Left renal pelvis (tissue), 4 donors: ENCODE measurements at regions not wholly inside any gene's neighbourhood (a gene's known extent, or its start where the extent isn't known, plus 50 kb on each side); places are given as distances from the start of the nearest gene placed in this dataset.
"Not testable (repeated sequence)": the region's sequence is repeated elsewhere in the genome, so short reads cannot be mapped to it uniquely, and the experiment has no call there.

Experiments
- DNase-seq, 4 donors: peaks; one replicate each; pipeline ENCODE4 v3.0.0-alpha.2; 2013; ENCODE audit warnings: low read depth in 4 of 4, low spot score in 3 of 4

DNA sequence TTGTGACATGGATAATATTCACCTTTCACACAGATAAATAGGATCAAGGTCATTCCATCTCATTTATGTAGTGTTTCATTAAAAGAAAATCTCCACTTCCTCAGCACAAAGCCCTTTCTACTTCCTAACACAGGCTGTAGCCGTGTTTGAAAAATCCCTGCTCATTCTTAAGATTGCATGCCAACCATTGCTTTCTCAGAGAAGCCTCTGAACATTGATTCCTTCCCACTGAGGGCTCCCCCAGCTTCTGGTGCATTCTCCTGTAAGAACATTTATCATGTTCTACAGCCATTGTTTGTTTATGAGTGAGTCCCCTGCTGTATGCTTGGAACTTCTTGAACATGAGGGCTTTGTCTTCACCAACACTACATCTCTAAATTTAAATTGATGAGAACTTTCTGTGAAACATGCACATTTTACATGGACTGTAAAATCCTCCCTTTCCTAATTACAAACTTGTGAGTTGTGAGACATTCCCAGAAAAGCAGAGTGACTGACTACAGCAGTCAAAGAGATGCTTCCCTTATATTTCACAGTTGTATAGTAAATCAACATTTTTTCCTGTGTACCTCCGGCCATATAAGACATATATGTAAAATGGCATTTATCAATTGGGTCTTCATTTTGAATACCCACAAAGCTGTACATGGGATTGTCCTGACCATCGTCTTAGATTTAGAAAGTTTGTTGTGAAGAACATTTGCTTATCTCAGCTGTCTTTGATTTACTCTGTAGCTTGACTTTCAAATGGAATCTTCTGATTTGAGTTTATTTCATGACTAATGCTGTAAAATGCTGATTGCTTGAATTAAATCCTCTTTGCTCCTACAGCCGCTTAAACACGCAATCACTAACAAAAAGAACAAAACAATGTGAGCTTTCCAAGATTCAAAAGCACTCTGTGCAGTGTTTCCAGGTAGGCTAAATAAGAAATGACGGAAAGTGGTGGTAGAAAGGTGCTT is 600.5 kb upstream of the SLIT2 start:
- DNase-seq, result no peak

DNA sequence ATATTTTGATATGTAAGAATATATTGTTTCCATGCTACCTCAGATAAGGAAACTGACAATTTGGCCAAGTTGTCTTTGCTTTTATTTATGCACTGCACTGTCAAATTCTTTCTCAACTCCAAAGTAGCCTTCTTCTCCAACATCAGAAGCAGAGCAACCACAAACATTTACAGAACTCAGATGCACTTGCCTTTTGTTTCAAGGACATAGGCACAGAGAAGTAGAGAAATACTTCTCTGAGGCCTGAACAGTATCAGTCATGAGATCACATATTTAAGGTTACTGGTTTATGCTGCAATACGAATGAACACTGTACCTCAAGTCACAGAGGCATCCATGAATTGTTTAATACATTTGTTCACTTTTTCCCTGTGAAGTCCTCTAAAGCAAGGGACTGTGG is 606.1 kb upstream of the SLIT2 start:
- no peak for DNase-seq

DNA sequence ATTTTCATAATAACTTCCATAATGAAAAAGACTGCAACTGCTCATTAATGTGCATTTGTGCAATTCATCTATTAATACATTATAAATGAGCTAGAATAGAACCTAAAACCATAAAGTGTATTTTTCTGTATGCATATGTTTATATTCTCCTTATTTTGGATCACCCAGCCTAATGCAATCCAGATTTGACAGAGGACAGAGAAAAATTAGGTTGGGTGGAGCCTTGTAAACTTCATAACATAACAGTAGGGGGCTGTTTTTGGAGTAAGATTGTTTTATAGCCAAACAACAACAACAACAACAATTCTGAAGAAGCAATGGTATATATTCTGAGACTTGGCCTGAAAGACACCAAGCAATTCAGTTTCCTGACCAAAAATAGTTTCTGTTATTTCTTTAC is 615.3 kb upstream of the SLIT2 start:
- DNase-seq, result no peak

DNA sequence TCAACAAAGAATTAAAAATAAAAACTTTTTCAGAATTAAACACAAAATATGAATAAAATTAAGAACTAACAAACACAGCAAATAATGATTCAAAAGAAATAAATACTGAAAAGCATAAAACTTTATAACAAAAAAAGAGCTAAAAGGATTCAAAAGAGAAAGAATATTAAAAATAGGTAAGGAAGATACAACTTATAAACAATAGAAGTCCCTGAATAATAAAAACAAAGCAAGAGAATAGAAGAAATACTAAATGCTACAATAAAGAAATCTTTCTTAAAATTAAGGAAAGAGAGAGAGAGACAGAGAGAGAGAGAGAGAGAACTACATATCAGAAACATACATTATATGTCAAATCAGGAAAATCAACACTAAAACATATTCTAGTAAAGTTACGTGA is 619.9 kb upstream of the SLIT2 start:
- DNase-seq, result no peak

DNA sequence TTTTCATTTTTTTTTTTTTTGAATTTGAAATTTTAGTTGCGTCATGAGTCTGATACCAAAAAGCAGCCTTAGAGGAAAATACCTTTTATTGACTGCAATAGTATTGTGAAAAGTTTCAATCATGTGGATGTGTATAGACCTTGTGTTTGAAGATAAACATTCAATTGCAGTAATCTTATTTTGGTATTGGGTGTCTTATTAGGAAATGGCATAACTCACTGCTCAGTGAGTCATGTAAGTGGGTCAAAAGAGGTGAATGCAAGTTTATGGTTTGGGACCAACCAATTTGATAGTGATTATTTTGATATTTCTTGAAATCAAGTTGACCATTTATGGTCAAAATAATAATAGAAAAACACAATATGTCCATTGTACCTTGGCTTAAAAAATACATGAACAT is 627.8 kb upstream of the SLIT2 start:
- no peak for DNase-seq

DNA sequence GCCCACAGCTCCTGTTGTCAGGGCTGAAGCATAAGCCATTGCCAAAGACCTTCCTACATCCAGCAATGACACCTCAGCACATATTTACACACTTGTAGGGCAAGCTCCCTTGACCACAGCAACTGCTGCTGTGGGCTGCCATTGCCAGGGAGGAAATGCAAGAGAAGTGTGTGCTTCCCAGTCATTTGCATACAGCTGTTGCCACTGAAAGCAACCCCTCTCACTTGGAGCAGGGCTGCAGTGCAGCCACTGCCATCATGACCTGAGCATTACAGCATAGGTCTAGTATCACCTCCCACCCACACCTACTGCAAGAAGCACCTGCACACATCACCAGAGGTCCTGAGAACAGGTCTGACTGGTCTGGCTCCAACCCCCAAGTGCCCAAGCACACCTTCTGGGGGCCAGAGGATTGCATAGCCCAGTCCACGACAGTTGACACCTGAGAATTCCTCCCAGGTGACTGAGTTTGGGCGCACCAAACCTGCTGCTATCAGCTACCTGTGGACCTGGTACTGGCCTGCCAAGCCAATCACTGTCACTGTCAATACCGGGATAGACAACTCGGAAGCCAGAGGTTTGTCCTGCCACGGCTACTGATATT is 636.5 kb upstream of the SLIT2 start:
- DNase-seq, result no peak

DNA sequence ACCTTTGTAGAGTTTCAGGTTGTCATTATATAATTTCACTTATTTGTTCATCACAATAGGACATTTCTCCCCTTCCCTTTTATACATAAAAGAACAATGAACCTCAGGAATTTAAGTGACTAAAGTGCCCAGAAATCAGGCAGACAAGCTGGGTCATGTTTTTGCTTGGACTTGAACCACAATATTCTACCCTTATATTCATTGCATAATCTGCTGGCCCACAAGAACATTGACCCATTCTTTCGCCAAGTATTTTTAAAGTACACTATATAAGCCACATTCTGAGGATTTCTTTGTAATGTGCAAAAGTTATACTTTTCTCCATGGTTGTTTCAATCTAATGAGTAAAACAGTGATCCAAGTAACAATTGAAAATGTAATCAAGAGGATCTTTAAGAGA is 637.5 kb upstream of the SLIT2 start:
- no peak for DNase-seq

DNA sequence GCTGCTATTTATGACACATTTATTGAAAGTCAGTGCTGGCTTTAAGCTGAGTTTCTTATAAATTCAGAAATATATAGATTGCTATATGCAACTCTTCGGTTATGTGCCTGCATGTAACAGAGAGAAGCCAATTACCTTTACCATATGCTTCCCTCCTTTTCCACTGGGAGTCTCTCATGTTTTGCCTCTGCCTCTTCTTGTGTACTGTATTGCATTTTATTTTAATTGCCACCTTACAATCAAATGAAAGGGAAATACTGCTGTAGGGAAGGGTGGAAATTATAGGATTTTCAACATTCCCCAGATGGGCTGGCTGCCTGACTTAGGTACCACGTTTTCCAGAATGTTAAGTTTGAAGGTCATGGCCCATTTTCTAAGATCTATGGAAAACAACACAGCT is 655.4 kb upstream of the SLIT2 start:
- no peak for DNase-seq

DNA sequence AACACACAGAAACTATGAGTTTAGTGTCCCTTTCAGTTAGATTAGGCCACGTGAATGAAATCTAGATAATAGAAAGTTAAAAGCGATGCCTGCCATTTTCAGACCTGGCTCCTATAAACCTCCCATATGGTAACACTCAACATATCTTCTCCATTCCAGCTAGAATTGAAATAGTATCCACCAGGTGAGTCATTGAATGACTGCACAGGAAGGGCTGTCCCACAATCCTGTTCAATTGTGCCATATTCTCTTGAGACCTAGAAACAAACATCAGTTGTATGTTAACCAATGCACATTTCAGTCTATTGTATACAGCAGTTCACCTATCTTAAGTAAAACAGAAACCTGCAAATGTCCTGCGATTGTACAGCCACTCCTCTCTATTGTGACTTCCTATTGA is 659.3 kb upstream of the SLIT2 start:
- no peak for DNase-seq

DNA sequence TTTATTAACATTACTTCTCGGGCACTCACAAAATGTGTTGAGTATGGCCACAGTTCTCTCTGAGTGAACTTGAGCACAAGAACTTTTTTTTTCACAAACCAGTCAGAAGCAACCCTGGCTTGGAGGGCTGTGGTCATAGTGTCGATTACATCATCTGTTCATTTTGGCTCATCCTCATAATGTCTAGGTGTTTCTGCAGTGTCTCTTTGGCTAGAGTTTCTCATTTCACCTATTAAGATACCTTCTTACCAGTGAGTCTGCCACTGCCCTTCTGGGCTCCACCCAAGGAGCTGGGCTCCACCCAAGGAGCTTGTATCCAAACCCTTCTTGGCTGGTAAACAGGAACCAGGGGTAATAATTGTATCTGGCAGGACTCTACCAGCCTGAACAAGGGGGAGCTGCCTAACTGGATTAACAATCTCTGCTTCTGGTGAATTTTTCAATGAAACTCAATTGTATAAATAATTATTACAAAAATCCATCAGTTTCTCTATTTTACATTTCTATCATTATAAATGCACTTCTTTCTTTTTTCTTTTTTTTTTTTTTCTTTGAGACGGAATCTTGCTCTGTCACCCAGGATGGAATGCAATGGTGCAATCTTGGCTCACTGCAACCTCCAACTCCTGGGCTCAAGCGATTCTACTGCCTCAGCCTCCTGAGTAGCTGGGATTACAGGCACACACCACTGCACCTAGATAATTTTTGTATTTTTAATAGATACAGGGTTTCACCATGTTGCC is 667.7 kb upstream of the SLIT2 start:
- DNase-seq, result no peak

DNA sequence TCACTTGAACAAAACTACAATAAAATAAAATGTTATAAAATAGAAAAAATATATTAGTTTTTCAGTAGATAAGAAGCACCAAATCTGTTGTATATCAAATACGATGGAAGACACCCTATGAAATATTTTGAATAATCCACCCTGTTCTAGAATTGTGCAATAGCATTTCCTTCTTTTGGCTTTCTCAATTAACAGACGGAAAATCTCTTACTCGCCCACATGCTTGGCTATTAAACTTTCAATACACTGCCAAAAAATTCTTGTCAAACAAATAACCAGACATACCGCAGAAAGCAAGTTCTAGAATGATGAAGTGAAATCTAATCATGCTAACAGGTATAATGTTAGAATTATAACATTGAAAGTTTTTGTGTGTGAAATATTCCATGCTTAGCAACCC is 671.6 kb upstream of the SLIT2 start:
- no peak for DNase-seq

DNA sequence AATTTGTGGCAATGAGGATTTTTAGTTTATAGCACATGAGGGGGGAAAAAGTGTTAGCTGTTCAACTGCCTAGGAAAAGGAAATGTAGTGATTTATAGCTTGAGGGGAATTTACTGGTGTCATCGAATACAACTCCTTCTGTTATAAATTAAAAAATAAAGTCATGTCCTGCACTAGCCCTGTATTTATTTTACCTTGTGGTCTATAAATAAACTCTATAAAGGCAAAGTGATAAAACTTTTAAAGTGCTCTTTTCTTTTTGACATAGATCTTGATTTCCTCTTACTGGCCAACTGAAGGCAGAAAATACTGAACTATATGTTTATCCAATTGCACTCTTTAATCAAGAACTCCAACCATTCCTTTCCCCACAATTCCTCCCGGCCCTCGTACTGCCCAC is 672.1 kb upstream of the SLIT2 start:
- DNase-seq, result no peak

DNA sequence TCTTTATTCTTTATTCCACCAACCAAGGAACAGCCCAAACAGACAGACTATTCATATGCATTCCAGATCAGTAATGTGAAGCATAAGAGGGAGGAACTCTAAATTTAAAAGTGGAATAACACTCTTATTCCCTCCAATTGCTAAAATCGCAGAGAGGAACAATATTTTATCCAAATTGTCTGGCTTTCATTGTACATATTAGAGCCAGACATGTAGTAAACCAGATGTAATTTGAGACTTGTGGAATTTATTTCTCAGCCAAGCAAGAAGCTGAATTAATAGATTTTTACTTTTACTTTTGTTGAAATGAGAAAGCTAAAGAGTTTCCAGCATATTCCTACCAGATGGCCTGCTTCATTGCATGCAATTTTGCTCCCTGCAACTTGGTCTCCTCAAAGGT is 674.6 kb upstream of the SLIT2 start:
- DNase-seq, result peak in 2 of 4 donors; percentile 16 to 24

DNA sequence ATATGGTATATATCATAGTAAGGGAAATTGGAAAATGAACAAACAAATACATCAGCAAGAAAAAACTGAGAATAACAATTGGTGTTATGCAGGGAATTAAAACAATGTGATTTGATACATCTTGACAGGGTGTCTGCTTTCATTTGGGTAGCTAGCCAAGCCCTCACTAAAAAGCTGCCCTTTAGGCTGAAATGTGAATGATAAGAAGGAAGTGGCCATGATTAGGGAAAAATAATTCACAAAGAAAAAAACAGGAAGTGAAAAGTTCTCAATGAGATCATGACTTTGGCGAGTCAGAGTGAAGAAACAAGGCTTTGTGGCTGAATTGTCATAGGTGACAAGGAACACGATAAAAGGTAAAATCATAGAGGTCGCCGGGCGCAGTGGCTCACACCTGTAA is 675.8 kb upstream of the SLIT2 start:
- DNase-seq, result no peak

DNA sequence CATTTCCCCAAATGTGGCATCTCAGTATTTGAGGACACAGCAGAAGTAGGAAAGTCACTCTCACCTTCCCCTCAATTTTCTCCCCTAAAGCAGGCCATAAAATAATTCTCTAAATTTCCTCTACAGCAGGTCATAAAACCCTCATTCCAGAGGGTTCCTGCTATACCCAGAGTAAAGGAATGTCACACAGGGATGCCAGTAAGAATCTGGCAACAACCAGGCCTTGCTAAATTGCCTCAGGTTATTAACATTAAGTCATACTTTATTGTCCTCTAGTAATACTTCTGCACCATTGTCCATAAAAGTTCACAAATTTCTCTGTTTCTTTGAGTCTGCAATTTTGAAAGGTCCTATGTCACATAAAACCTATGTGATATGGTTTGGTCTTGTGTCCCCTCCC is 685.7 kb upstream of the SLIT2 start:
- DNase-seq, result no peak

DNA sequence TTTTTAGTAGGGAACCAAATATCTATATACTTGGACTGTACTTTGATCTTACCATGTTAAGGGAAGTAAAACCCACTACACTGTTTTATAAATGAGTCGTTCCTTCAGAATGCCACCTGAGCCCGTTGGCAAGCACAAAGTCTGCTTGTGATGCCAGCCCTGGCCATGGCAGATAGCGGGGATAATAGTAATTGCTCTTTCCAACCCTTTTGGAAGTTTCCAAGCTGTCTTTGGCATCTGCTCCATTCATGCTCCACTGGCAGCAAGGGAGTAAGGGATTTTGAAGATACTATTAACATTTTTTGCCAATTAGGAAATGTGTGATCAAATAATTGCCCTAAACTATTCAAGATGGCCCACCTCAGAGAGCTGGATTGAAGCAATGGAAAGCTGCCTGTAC is 689.2 kb upstream of the SLIT2 start:
- no peak for DNase-seq

DNA sequence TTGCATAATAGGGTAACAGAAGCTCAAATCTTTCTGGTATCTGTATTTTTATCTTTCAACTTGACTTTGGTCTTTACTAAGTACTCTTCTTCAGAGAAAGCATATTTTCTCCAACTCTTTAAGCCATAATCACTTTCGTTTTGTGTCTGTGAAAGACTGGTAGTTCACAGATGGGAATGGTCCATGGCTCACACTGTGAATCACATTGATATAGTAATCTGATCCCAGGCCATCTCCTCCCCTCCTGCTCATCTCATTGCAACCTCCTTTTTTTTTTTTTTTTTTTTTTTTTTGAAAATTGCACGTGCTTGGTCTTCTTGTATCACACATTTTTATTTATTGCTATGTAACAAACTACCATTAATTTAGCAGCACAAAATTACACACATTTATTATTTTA is 694.5 kb upstream of the SLIT2 start:
- no peak for DNase-seq

DNA sequence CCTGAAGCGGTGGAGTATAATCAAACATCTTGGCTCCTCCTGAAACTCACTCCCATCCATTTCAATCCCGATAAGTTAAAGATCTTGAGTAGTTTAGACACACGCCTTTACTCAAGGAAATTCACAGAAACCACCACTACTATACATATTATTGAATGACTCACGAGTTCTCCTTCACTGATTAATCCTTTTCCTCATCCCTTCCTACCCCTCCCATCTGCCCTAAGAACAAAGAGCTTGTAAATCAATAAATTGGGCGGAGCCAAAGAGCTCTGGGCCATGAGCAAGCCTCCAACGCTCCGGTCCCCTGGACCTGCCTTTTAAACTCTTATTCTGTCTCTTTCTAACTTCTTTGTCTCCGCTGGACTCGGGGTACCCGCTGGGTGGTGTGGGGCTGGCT is 695.4 kb upstream of the SLIT2 start:
- not testable (repeated sequence) for DNase-seq

DNA sequence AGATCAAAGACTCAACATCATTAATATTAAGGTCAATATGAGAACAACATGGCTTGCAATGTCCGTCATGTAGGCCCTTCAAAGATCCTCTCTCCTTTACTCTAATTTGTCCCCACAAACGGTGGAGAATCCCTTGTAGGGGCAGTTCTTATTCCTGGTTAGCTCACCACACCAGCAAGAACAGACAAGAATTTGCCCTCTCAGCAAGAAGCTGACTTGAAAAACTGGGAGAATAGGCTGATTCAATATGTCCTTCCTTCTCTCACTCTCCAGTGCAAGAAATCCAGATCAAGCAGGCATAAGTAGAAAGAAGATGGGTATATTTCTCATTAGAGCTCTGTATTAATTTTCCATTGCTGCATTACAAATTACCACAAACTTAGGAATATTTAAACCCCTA is 704.2 kb upstream of the SLIT2 start:
- no peak for DNase-seq

DNA sequence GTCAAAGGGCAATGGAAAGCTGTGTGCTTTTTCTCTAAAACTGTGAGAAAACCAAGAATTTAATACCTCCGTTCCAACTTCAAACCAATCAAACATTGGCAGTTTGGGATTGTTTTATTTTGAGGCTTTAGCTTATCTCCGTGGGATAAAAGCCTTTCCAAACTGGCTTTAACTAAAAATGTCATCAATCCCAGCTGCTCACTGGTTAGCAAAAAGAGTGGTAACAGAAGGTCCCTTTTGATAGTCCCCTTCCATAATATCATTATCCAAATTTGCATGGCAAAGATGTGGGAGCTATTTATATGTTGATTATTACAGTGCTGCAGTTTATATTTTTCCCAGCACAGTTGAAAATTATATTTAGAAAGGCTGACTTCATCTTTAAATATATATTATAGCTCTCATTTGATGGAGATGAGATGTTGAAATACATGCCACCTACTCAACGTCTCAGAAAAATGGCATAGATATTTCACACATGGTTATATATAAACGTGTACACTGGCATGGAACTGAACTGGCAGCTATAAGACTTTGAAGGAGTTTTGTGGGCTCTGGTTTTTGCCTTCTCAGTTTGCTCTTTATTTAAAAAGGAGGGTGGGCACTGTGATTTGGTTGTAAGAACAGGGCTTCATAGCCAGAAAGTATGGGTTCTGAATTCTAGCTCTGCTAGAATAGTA is 707.1 kb upstream of the SLIT2 start:
- DNase-seq, result no peak
